ENCODE measurements at regions not wholly inside any gene's neighbourhood (a gene's known extent, or its start where the extent isn't known, plus 50 kb on each side); places are given as distances from the start of the nearest gene placed in this dataset.

DNA sequence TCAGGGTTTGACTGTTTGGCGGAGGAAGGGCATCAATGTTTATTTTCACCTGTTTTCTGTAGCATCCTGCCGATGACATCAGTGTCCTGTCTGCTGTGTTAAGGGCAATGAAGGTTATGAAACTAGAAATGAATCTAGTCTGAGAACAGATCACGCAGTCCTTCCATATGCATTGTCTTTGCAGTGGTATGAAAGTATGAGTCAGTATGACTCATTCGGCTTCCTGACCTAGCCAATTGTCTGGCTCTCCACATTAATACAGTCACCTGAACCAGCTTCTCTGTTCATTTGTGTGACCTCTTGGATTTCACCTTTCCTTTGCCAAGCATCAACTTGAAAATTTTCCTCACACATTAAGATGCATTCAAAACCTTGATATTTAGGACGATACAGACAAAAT lies 353.8 kb downstream of the RND3 start:
- peak; percentile 95 for DNase-seq (ENCODE audit: low read depth)
- no peak overlapping the region for H3K4me3 ChIP-seq (ENCODE audit: control insufficient read depth, low read depth, low read length)
- TF ChIP-seq CTCF (conservative IDR thresholded peaks at IDR 0.05; ENCODE audit: control insufficient read depth, insufficient read depth, low read depth, low read length), result no peak

- TF ChIP-seq CTCF (conservative IDR thresholded peaks at IDR 0.05; ENCODE audit: control insufficient read depth, insufficient read depth, low read depth, low read length), result no peak
- no peak overlapping the region for H3K4me3 ChIP-seq (ENCODE audit: control insufficient read depth, low read depth, low read length)
- no peak for DNase-seq (ENCODE audit: low read depth)
These were observed 357.4 kb downstream of the RND3 start for GRCh38 chr2:150129921-150130575.

- DNase-seq (ENCODE audit: low read depth), result peak; percentile 50
- TF ChIP-seq CTCF (conservative IDR thresholded peaks at IDR 0.05; ENCODE audit: control insufficient read depth, insufficient read depth, low read depth, low read length), result no peak
- H3K4me3 ChIP-seq (ENCODE audit: control insufficient read depth, low read depth, low read length), result no peak overlapping the region
These were observed 359.5 kb downstream of the RND3 start for GRCh38 chr2:150127995-150128394.

- H3K4me3 ChIP-seq (ENCODE audit: control insufficient read depth, low read depth, low read length), result no peak overlapping the region
- DNase-seq (ENCODE audit: low read depth), result no peak
- no peak for TF ChIP-seq CTCF (conservative IDR thresholded peaks at IDR 0.05; ENCODE audit: control insufficient read depth, insufficient read depth, low read depth, low read length)
These were observed 360.0 kb downstream of the RND3 start for GRCh38 chr2:150127346-150127990.

- TF ChIP-seq CTCF (conservative IDR thresholded peaks at IDR 0.05; ENCODE audit: control insufficient read depth, insufficient read depth, low read depth, low read length), result no peak
- H3K4me3 ChIP-seq (ENCODE audit: control insufficient read depth, low read depth, low read length), result no peak overlapping the region
- no peak for DNase-seq (ENCODE audit: low read depth)
These were observed 360.6 kb downstream of the RND3 start for GRCh38 chr2:150126839-150127238.

- no peak overlapping the region for H3K4me3 ChIP-seq (ENCODE audit: control insufficient read depth, low read depth, low read length)
- no peak for TF ChIP-seq CTCF (conservative IDR thresholded peaks at IDR 0.05; ENCODE audit: control insufficient read depth, insufficient read depth, low read depth, low read length)
- no peak for DNase-seq (ENCODE audit: low read depth)
These were observed 361.2 kb downstream of the RND3 start for GRCh38 chr2:150126143-150126740.
